Activated T-helper 17 cell treated with anti-CD3 and anti-CD28 coated beads, Interleukin-2, amount 50 U/mL, for 72 hours (primary cell): ENCODE measurements at regions not wholly inside any gene's neighbourhood (a gene's known extent, or its start where the extent isn't known, plus 50 kb on each side); places are given as distances from the start of the nearest gene placed in this dataset.

ENCODE experiments used
- ATAC-seq: fragments of 150-1000 bp; cut with Tn5 transposase; replicated peaks from 2 replicates; pipeline ENCODE4 v1.10.0; 2021; ENCODE audit warnings: mild to moderate bottlenecking, moderate library complexity
- H3K27ac Mint-ChIP-seq: one replicate; pipeline ENCODE4 v1.8.0; 2022; ENCODE audit warnings: mixed read lengths
- H3K27me3 Mint-ChIP-seq: one replicate; pipeline ENCODE4 v1.8.0; 2022; ENCODE audit warnings: mixed read lengths
- H3K36me3 Mint-ChIP-seq: one replicate; pipeline ENCODE4 v1.8.0; 2022; ENCODE audit warnings: low read depth, mild to moderate bottlenecking, mixed read lengths
- H3K4me1 Mint-ChIP-seq: one replicate; pipeline ENCODE4 v1.8.0; 2022; ENCODE audit warnings: mixed read lengths
- H3K4me3 Mint-ChIP-seq: one replicate; pipeline ENCODE4 v1.8.0; 2022; ENCODE audit warnings: mild to moderate bottlenecking, mixed read lengths
- H3K9me3 Mint-ChIP-seq: one replicate; pipeline ENCODE4 v1.8.0; 2022; ENCODE audit warnings: mixed read lengths

DNA sequence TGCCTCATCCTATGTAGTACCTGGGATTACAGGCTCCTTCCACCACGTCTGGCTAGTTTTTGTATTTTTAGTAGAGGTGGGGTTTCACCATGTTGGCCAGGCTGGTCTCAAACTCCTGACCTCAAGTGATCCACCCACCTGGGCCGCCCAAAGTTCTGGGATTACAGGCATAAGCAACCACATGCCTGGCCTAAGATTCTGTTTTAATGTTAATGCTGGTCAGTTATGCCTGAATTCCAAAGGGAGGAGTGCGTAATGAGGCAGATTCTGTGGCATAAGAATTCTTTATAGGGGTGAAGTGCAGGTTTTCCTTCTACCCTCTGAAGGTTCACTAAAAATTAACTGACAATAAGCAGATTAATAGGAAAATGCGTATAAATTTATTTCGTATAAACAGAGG is 1343.8 kb upstream of the LRRTM1 start:
- no peak overlapping the region for H3K27ac Mint-ChIP-seq
- no peaks in the 10 kb centered on the region for H3K27me3 Mint-ChIP-seq
- H3K4me3 Mint-ChIP-seq = no peak overlapping the region
- H3K4me1 Mint-ChIP-seq = no peaks in the 10 kb centered on the region
- no peaks in the 10 kb centered on the region for H3K36me3 Mint-ChIP-seq
- peaks cover 23% of the 10 kb centered on the region for H3K9me3 Mint-ChIP-seq
- ATAC-seq = no peak

DNA sequence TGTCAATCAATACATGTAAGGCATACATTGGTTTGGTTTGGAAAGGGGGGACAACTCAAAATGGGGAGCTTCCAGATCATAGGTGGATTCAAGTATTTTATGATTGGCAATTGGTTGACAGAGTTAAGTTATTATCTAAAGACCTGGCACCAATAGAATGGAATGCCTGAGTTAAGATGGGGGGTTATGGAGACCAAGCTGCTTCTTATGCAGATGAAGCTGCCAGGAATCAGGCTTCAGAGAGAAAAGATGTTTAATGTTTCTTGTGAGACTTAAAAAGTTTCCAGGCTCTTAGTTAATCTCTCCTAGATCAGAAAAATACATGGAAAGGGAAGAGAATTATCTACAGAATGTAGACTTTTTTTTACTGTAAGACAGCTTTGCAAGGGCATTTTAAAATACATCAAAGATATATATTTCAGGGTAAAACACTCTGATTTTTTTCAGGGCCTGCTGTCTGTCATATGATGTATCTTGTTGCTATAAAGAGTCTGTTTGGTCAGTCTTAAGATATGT is 1343.2 kb upstream of the LRRTM1 start:
- Mint-ChIP-seq H3K27me3 (no peaks in the 10 kb centered on the region), H3K4me3 (no peak overlapping the region), H3K36me3 (no peaks in the 10 kb centered on the region), H3K4me1 (no peaks in the 10 kb centered on the region), H3K27ac (no peak overlapping the region), H3K9me3 (peaks cover 24% of the 10 kb centered on the region)
- ATAC-seq = no peak

DNA sequence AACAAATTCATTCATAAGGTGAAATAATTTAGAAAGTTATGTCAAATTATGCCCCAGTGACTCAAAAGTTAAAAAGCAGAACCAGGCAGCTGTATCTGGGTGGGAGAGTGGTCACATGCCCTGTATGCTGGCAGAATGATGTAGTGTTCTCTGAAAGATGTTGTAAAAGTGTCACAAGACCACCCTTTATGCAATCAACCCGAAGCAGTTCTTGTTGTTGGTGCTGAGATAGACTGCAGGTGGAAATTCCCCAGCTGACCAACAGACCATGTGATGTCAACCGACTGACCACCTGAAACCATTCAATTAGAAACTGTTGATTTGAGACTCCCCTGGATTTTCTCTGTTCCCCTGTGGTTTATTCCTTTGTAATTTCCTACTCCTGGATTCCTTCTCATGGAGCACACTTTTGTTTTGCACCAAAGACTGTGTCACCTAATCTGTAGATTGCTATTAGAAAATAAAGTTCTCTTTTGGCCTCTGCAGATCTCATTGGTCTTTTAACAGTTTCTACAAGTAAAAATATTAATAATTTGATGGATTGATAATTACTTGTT is 1341.3 kb upstream of the LRRTM1 start:
- H3K27me3 Mint-ChIP-seq = no peaks in the 10 kb centered on the region
- H3K4me1 Mint-ChIP-seq = no peaks in the 10 kb centered on the region
- H3K9me3 Mint-ChIP-seq = peaks cover 23% of the 10 kb centered on the region
- ATAC-seq = no peak
- H3K36me3 Mint-ChIP-seq = no peaks in the 10 kb centered on the region
- H3K4me3 Mint-ChIP-seq = no peak overlapping the region
- no peak overlapping the region for H3K27ac Mint-ChIP-seq

DNA sequence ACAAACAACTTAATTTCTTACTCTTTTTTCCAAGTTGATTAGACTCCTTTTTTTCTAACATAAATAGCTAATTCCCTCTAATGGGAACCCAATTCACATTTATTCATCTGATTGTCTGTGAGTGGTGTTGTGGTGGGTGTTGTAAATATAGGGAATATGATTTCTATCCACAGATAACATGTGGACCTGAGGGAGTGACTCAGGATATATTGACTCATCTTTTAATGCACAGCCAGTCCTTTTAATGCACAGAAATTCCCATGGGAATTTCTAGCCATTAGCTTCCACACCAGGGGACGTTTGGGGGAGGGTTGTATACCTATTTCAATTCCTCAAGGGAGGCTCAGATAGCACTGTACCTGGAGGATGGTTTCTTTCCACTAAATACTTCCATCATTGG is 1339.6 kb upstream of the LRRTM1 start:
- Mint-ChIP-seq H3K27ac (no peak overlapping the region), H3K27me3 (no peaks in the 10 kb centered on the region), H3K9me3 (peaks cover 20% of the 10 kb centered on the region), H3K36me3 (no peaks in the 10 kb centered on the region), H3K4me1 (no peaks in the 10 kb centered on the region), H3K4me3 (no peak overlapping the region)
- no peak for ATAC-seq

DNA sequence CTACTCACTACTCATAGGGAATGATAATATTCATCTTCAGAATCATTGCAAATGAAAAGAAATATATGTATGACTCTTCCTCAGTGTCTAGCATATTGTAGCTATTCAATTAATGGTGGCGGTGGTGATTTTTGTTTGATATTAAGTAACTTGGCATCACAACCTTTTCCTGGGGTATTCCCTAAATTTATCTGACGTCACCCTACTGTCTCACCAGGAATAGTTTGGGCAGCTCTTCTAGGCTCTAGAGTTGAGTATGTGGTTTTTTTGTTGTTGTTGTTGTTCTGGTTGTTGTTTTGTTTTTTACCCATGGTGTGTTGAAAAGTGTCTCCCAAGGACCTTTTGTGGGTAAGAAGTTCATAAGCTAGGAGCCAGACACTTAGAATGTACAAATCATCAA is 1320.3 kb upstream of the LRRTM1 start:
- H3K4me1 Mint-ChIP-seq = no peaks in the 10 kb centered on the region
- no peak for ATAC-seq
- peaks cover 21% of the 10 kb centered on the region for H3K9me3 Mint-ChIP-seq
- no peaks in the 10 kb centered on the region for H3K36me3 Mint-ChIP-seq
- no peaks in the 10 kb centered on the region for H3K27me3 Mint-ChIP-seq
- no peak overlapping the region for H3K4me3 Mint-ChIP-seq
- no peak overlapping the region for H3K27ac Mint-ChIP-seq

DNA sequence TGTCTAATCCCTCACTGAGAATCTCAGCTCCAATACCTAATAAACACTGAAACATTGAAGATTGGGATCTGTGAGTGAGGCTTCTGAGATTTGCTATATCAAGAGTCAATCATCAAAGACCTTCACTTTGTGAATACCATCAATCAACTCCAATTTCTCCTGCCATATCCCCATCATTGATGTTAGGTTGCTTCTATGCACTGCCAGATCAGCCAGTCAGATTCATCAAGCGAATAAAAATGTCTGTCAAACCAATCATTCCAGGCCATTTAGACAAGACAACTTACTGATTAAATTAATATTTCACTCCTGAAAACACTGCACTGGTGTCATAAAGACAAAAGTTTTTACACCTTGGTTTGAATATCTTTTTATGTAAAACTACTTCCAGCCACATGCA is 1295.5 kb upstream of the LRRTM1 start:
- Mint-ChIP-seq H3K36me3 (no peaks in the 10 kb centered on the region), H3K27me3 (no peaks in the 10 kb centered on the region), H3K4me1 (no peaks in the 10 kb centered on the region), H3K4me3 (no peak overlapping the region), H3K9me3 (peaks cover 20% of the 10 kb centered on the region), H3K27ac (no peak overlapping the region)
- ATAC-seq = no peak

DNA sequence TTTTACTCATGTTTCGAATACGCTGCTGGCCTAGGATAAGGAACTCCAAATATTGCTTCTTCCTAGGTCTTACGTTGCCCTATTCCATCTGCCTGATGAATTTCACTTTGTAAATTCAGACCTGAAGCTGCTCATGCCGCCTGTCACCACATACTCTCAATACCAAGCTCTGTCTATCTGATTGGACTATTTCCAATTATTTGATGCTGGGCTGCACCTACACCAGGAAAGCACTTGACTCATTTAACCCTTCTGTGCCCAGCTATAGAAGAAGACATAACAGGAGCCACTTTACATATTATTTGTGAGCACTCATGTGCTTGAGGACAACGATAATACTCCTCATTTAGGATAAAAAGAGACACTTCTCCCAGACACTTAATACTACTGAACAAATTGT is 1293.9 kb upstream of the LRRTM1 start:
- H3K9me3 Mint-ChIP-seq = peaks cover 16% of the 10 kb centered on the region
- no peak for ATAC-seq
- H3K36me3 Mint-ChIP-seq = no peaks in the 10 kb centered on the region
- H3K4me1 Mint-ChIP-seq = no peaks in the 10 kb centered on the region
- no peaks in the 10 kb centered on the region for H3K27me3 Mint-ChIP-seq
- no peak overlapping the region for H3K4me3 Mint-ChIP-seq
- H3K27ac Mint-ChIP-seq = no peak overlapping the region

DNA sequence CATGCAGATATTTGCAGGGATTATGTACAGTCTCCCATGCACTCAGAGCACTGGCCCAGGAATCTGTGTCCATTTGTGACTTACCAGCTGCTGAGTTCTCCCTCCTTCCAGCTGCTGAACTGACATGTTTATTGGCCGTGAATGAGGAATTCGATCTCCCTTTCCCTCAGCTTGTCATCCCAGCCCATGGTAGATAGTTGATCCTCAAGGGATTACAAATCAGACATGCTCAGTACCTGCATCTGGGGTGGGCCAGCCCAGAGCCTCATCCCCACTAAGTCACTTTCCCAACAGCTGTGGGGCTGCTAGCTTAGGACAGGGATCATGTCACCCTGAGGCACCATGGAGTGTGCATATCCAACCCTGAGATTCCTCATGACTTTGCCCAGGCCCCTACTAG is 1284.9 kb upstream of the LRRTM1 start:
- no peak overlapping the region for H3K27ac Mint-ChIP-seq
- H3K4me1 Mint-ChIP-seq = no peaks in the 10 kb centered on the region
- H3K4me3 Mint-ChIP-seq = no peak overlapping the region
- H3K27me3 Mint-ChIP-seq = no peaks in the 10 kb centered on the region
- H3K36me3 Mint-ChIP-seq = no peaks in the 10 kb centered on the region
- H3K9me3 Mint-ChIP-seq = peaks cover 8% of the 10 kb centered on the region
- no peak for ATAC-seq

DNA sequence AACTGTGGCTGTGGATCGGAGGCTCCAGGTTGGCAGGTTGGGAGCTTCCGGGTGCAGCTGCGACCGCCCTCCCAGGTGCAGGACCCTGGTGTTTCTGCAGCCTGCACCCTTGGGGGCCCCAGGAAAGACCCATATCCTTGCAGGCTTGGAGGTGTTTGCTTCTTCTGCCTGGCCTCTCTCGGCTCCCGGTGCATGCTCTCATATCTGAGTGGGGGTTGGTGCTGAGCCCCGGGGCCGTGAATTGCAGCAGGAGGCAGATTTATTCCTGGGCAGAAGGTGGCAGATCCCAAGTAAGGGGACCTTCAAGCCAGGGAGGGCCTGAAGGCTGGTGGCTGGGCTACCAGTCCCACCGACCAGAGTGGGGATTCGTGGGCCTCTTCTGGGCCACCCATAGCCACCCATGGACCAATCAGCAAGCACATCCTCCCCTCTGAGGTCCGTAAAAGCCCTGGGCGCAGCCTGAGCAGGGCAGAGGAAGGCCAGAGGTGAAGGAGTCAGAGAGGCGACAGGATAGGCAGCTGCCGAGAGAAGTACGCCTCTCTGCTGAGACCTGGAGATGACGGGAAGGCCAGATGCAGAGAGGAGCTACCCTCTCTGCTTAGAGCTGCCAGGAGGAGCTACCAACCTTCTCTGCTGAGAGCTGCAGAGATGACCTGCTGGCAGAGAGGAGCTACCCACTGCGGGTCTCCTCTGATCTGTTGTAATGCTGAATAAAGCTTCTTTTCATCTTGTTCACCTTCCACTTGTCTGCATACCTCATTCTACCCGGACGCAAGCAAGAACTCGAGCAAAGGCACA is 1279.0 kb upstream of the LRRTM1 start:
- Mint-ChIP-seq H3K4me1 (no peaks in the 10 kb centered on the region), H3K36me3 (no peaks in the 10 kb centered on the region), H3K27me3 (no peaks in the 10 kb centered on the region), H3K27ac (no peak overlapping the region), H3K4me3 (no peak overlapping the region), H3K9me3 (peaks cover 11% of the 10 kb centered on the region)
- no peak for ATAC-seq

DNA sequence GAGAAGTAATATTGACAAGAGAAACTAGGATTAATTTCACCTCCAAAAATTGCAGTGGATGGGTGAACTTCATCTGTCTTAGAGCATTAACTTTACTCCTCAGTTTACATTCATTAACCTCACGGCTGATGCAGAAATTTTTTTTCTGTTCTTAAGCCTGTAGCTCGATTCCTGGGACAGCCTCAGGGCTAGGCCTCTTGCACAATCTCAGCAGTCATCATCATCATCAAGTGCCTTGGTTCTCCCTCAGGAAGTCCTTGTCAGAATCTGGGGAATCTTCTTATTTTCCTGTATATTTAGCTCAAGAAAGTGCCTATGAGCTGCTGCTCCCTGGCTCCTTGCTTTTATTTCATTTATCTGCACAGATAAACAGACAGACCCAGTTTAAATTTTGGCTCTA is 1272.2 kb upstream of the LRRTM1 start:
- no peak for ATAC-seq
- Mint-ChIP-seq H3K27ac (no peak overlapping the region), H3K4me3 (no peak overlapping the region), H3K9me3 (peaks cover 23% of the 10 kb centered on the region), H3K4me1 (no peaks in the 10 kb centered on the region), H3K36me3 (no peaks in the 10 kb centered on the region), H3K27me3 (no peaks in the 10 kb centered on the region)

DNA sequence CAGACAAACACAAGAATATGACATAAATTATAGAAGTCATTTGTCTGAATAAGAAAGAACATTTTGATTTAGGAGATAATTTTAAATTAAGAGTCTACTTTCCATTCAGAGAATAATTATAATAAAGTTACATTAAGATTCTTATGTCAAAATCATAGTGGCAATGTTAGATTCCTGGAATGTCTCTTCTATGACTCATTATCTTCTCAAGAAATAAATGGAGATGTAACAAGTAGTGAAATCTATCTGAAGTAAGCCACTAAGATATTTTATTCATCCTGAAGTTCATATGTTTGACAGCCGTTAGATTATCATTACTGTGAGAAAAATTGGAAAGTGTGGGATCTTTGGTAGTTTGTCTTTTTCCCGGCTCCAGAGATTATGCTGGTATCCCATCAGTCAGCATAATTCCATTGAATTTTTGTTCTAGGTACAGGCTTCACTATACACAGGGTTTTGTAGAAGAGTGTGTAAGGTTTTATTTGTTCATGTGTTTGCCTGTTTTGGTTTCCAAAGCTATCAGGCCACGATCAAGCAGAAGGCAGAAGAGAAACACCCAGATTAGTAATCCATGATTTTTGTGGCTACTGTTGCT is 1246.6 kb upstream of the LRRTM1 start:
- H3K9me3 Mint-ChIP-seq = peaks cover 11% of the 10 kb centered on the region
- no peaks in the 10 kb centered on the region for H3K36me3 Mint-ChIP-seq
- ATAC-seq = no peak
- H3K27me3 Mint-ChIP-seq = no peaks in the 10 kb centered on the region
- no peaks in the 10 kb centered on the region for H3K4me1 Mint-ChIP-seq
- H3K27ac Mint-ChIP-seq = no peak overlapping the region
- H3K4me3 Mint-ChIP-seq = no peak overlapping the region

DNA sequence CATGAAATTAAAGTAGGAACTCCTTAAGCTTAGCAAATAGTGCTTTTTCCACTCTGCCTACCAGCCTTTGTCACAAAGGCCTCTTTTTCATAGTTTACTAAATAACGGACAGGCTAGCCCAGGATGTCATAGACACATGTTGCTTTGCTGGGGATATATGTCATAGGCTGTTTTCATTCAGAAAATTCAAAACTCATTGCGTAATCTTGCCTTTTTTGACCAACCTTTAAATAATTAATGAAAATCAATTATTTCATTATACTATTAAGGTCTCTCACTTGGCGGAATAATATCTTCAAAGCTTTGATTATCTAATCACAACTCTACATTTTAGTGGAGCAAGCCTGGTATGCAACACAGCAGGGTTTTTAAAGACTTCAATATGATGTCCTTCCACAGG is 1245.7 kb upstream of the LRRTM1 start:
- H3K4me3 Mint-ChIP-seq = no peak overlapping the region

DNA sequence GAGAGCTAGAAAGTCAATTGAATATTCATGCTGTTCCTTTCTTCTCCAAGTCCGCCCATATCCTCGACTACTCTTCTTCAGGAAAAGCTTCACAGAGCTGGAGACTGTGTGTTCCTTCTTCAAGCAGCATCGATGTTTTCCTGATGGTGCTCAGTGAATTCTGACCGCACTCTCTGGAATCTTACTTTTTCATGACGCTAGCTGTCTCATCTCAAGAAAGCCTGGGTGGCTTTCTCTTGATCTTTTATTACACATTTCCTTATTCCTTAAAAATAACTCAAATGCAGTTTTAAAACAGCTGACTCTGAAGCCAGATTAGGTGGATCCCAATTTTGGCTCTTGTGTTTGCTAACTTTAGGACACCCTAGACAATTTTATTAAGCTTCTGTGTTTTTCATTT is 1245.1 kb upstream of the LRRTM1 start:
- peaks cover 11% of the 10 kb centered on the region for H3K9me3 Mint-ChIP-seq
- no peaks in the 10 kb centered on the region for H3K27me3 Mint-ChIP-seq
- no peak overlapping the region for H3K27ac Mint-ChIP-seq
- H3K4me3 Mint-ChIP-seq = no peak overlapping the region
- no peak for ATAC-seq
- no peaks in the 10 kb centered on the region for H3K4me1 Mint-ChIP-seq
- no peaks in the 10 kb centered on the region for H3K36me3 Mint-ChIP-seq

More for the DNA sequence above, 1245.7 kb upstream of the LRRTM1 start:
- Mint-ChIP-seq H3K9me3 (peaks cover 11% of the 10 kb centered on the region), H3K4me1 (no peaks in the 10 kb centered on the region), H3K27me3 (no peaks in the 10 kb centered on the region), H3K27ac (no peak overlapping the region), H3K36me3 (no peaks in the 10 kb centered on the region)
- ATAC-seq = no peak

DNA sequence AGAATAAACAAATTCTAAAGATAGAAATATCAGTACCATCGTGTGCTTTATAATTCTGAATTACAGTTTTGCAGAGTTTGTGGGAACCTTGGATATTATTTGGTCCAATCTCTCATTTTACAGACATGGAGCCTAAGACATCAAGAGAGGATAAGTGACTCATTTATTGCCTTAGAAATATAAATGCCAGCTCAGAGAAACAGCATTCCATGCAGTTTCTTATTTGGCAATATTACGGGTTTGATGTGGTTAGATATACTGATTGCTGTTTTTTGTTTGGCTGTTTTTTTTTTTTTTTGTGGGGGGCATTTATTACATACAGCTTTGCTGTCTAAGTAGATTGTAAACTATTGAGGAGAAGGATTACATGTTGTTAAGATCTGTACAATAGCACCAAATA is 1241.1 kb upstream of the LRRTM1 start:
- Mint-ChIP-seq H3K9me3 (peaks cover 4% of the 10 kb centered on the region), H3K27me3 (no peaks in the 10 kb centered on the region), H3K27ac (no peak overlapping the region), H3K36me3 (no peaks in the 10 kb centered on the region), H3K4me1 (no peaks in the 10 kb centered on the region), H3K4me3 (no peak overlapping the region)
- ATAC-seq = no peak

DNA sequence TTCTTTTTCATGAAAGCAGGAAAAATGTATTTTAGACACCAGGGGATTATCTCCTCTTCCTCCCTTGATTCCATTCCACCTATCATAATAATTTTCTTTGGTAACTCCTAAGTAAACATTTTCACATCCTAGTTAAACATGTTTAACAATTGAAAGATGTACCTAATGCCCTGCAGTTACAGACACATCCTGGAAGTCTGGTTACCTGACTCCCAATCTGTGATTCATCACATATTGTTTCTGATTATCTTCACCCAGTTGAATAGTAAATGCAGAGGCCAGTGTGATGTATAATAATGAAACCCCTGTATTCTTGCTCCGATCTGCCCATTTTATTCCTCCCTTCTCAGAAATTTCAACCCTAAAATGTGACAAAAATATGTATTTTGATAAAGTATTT is 1237.6 kb upstream of the LRRTM1 start:
- Mint-ChIP-seq H3K4me3 (no peak overlapping the region), H3K27ac (no peak overlapping the region)

More for the DNA sequence above, 1237.6 kb upstream of the LRRTM1 start:
- H3K36me3 Mint-ChIP-seq = no peaks in the 10 kb centered on the region
- H3K27me3 Mint-ChIP-seq = no peaks in the 10 kb centered on the region
- no peaks in the 10 kb centered on the region for H3K4me1 Mint-ChIP-seq
- ATAC-seq = no peak
- peaks cover 2% of the 10 kb centered on the region for H3K9me3 Mint-ChIP-seq
